HEK293 (cell line): ENCODE measurements at regions not wholly inside any gene's neighbourhood (a gene's known extent, or its start where the extent isn't known, plus 50 kb on each side); places are given as distances from the start of the nearest gene placed in this dataset.

ENCODE experiments used
- CTCF ChIA-PET: fragments of 350-600 bp; formaldehyde crosslinking; extraction: SDS; loops from one replicate; lab custom pipeline; 2021; ENCODE audit warnings: antibody characterized with exemption; lab: Yijun Ruan, JAX
- POLR2A ChIA-PET: fragments of 300-600 bp; formaldehyde crosslinking; extraction: SDS; loops from one replicate; lab custom pipeline; 2020; ENCODE audit warnings: antibody characterized with exemption, inconsistent platforms; lab: Yijun Ruan, JAX
- H3K27ac ChIP-seq: fragments of 200-500 bp; sonication (Bioruptor generic); 2 replicates; pipeline ENCODE4 v1.5.1; 2014; ENCODE audit warnings: low read depth, low read length, control low read depth, inconsistent platforms; ENCODE audit errors: extremely low read depth
- H3K36me3 ChIP-seq, 2 experiments: fragments of 200-500 bp in 1 of 2; sonication (Bioruptor generic) in 1 of 2; 1 replicate in 1 of 2; 2 replicates in 1 of 2; pipeline ENCODE4 v1.5.1; 2014 to 2017; ENCODE audit warnings: inconsistent platforms in 2 of 2, low read length in 2 of 2; ENCODE audit not compliant: control insufficient read depth in 2 of 2, insufficient read depth in 1 of 2
- H3K4me1 ChIP-seq: fragments of 200-500 bp; sonication (Bioruptor generic); 2 replicates; pipeline ENCODE4 v1.5.1; 2014; ENCODE audit warnings: mild to moderate bottlenecking, low read length, inconsistent platforms; ENCODE audit not compliant: control insufficient read depth, insufficient read depth
- H3K4me3 ChIP-seq: 2 replicates; pipeline ENCODE4 v1.5.1; 2011; ENCODE audit warnings: low read depth, mild to moderate bottlenecking, control low read depth, low read length, moderate library complexity
- H3K9me3 ChIP-seq: fragments of 200-500 bp; sonication (Bioruptor generic); 2 replicates; pipeline ENCODE4 v1.5.1; 2014; ENCODE audit warnings: low read depth, low read length, inconsistent platforms; ENCODE audit not compliant: control insufficient read depth, insufficient read depth
- EGR2 ChIP-seq: fragments of 450-650 bp; formaldehyde crosslinking; IDR thresholded peaks from 2 replicates; pipeline ENCODE4 v1.5.1; 2016; ENCODE audit warnings: low read depth, missing biosample characterization, missing genetic modification characterization
- KLF10 ChIP-seq: fragments of 450-650 bp; IDR thresholded peaks from 2 replicates; pipeline ENCODE4 v1.5.1; 2018; ENCODE audit warnings: missing biosample characterization, mild to moderate bottlenecking, missing genetic modification characterization
- KLF16 ChIP-seq: fragments of 450-650 bp; formaldehyde crosslinking; IDR thresholded peaks from 2 replicates; pipeline ENCODE4 v1.5.1; 2017; ENCODE audit warnings: missing biosample characterization, missing genetic modification characterization
- OVOL3 ChIP-seq: fragments of 450-650 bp; formaldehyde crosslinking; IDR thresholded peaks from 2 replicates; pipeline ENCODE4 v1.5.1; 2016; ENCODE audit warnings: missing biosample characterization, missing genetic modification characterization
- PRDM1 ChIP-seq: fragments of 450-650 bp; formaldehyde crosslinking; IDR thresholded peaks from 2 replicates; pipeline ENCODE4; 2016; ENCODE audit warnings: missing biosample characterization, missing genetic modification characterization
- REPIN1 ChIP-seq: fragments of 450-650 bp; formaldehyde crosslinking; IDR thresholded peaks from 2 replicates; pipeline ENCODE4 v1.5.1; 2017; ENCODE audit warnings: missing biosample characterization, missing genetic modification characterization, low read depth
- ZFHX2 ChIP-seq: fragments of 450-650 bp; formaldehyde crosslinking; conservative IDR thresholded peaks from 2 replicates; pipeline ENCODE4 v1.5.1; 2016; ENCODE audit warnings: missing biosample characterization, missing genetic modification characterization
- ZFP3 ChIP-seq: fragments of 450-650 bp; formaldehyde crosslinking; IDR thresholded peaks from 2 replicates; pipeline ENCODE4 v1.5.1; 2016; ENCODE audit warnings: low read depth, missing biosample characterization, missing genetic modification characterization
- ZFP37 ChIP-seq: fragments of 450-650 bp; formaldehyde crosslinking; IDR thresholded peaks from 2 replicates; pipeline ENCODE4 v1.5.1; 2016; ENCODE audit warnings: missing biosample characterization, missing genetic modification characterization
- ZNF112 ChIP-seq: fragments of 450-650 bp; formaldehyde crosslinking; IDR thresholded peaks from 2 replicates; pipeline ENCODE4 v1.5.0; 2017; ENCODE audit warnings: missing biosample characterization, missing genetic modification characterization
- ZNF138 ChIP-seq: fragments of 450-650 bp; formaldehyde crosslinking; IDR thresholded peaks from 2 replicates; pipeline ENCODE4 v1.5.1; 2016; ENCODE audit warnings: missing biosample characterization, missing genetic modification characterization, borderline replicate concordance
- ZNF239 ChIP-seq: fragments of 450-650 bp; formaldehyde crosslinking; IDR thresholded peaks from 2 replicates; pipeline ENCODE4 v1.5.1; 2016; ENCODE audit warnings: missing biosample characterization, missing genetic modification characterization
- ZNF248 ChIP-seq: fragments of 450-650 bp; formaldehyde crosslinking; IDR thresholded peaks from 2 replicates; pipeline ENCODE4 v1.5.1; 2017; ENCODE audit warnings: missing biosample characterization, missing genetic modification characterization
- ZNF292 ChIP-seq: fragments of 450-650 bp; formaldehyde crosslinking; IDR thresholded peaks from 2 replicates; pipeline ENCODE4 v1.5.1; 2016; ENCODE audit warnings: low read depth, missing biosample characterization, missing genetic modification characterization, borderline replicate concordance
- ZNF354C ChIP-seq: fragments of 450-650 bp; formaldehyde crosslinking; IDR thresholded peaks from 2 replicates; pipeline ENCODE4 v1.5.1; 2016; ENCODE audit warnings: missing biosample characterization, missing genetic modification characterization, low read depth, borderline replicate concordance
- ZNF366 ChIP-seq: fragments of 450-650 bp; formaldehyde crosslinking; conservative IDR thresholded peaks from 2 replicates; pipeline ENCODE4 v1.5.1; 2016; ENCODE audit warnings: missing biosample characterization, missing genetic modification characterization
- ZNF404 ChIP-seq: fragments of 450-650 bp; formaldehyde crosslinking; IDR thresholded peaks from 2 replicates; pipeline ENCODE4 v1.5.1; 2017; ENCODE audit warnings: missing biosample characterization, missing genetic modification characterization
- ZNF473 ChIP-seq: fragments of 450-650 bp; formaldehyde crosslinking; IDR thresholded peaks from 2 replicates; pipeline ENCODE4 v1.5.1; 2017; ENCODE audit warnings: missing biosample characterization, missing genetic modification characterization
- ZNF555 ChIP-seq: fragments of 450-650 bp; formaldehyde crosslinking; conservative IDR thresholded peaks from 2 replicates; pipeline ENCODE4 v1.5.1; 2017; ENCODE audit warnings: missing biosample characterization, mild to moderate bottlenecking, missing genetic modification characterization, inconsistent platforms
- ZNF670 ChIP-seq: fragments of 450-650 bp; formaldehyde crosslinking; IDR thresholded peaks from 2 replicates; pipeline ENCODE4 v1.5.1; 2016; ENCODE audit warnings: missing biosample characterization, missing genetic modification characterization, low read depth
- ZNF76 ChIP-seq: fragments of 450-650 bp; formaldehyde crosslinking; IDR thresholded peaks from 2 replicates; pipeline ENCODE4; 2016; ENCODE audit warnings: low read depth, missing biosample characterization, missing genetic modification characterization, borderline replicate concordance
- TF ChIP-seq, protein P1 (sequence below): fragments of 450-650 bp; formaldehyde crosslinking; IDR thresholded peaks from 2 replicates; pipeline ENCODE4 v1.5.1; 2016; ENCODE audit warnings: missing biosample characterization, missing genetic modification characterization, borderline replicate concordance
- TF ChIP-seq, protein P2 (sequence below): fragments of 450-650 bp; formaldehyde crosslinking; IDR thresholded peaks from 2 replicates; pipeline ENCODE4 v1.5.0; 2017; ENCODE audit warnings: missing biosample characterization, missing genetic modification characterization, borderline replicate concordance
- TF ChIP-seq, protein P3 (sequence below): fragments of 450-650 bp; formaldehyde crosslinking; IDR thresholded peaks from 2 replicates; pipeline ENCODE4; 2016; ENCODE audit warnings: missing biosample characterization, missing genetic modification characterization
- TF ChIP-seq, protein P4 (sequence below): fragments of 450-650 bp; formaldehyde crosslinking; IDR thresholded peaks from 2 replicates; pipeline ENCODE4 v1.5.1; 2016; ENCODE audit warnings: missing biosample characterization, missing genetic modification characterization

DNA sequence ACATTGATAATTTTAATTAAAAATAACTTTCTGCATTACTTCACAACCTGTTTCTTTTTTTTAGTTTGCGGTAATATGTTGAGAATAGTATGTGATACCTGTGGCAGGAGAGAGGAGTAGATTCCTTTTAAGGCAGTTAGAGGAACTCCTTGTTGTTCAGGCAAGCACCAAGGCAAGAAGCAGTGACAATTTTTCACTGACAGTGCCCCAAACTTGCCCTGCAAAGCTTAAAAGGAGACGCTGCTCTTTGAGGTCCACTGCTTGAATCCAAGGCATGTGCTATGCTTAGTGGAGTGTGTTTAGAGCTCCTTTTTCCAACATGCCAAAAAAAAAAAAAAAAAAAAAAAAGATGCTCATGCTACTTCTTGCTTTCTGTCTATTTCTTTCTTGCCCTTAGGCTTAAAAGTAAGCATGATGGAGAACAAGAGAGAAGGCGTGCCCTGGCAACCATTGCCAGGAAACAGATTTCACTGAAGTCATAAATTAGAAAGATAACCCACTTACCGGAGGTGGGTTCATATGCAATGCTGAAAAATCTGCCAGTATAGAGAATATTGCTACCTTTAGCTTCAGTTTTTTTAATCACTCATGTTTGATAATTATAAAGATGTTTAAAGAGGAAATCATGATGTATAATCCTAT is 58.3 kb upstream of the DYRK2 start (continued):
- TF ChIP-seq, protein P1, sequence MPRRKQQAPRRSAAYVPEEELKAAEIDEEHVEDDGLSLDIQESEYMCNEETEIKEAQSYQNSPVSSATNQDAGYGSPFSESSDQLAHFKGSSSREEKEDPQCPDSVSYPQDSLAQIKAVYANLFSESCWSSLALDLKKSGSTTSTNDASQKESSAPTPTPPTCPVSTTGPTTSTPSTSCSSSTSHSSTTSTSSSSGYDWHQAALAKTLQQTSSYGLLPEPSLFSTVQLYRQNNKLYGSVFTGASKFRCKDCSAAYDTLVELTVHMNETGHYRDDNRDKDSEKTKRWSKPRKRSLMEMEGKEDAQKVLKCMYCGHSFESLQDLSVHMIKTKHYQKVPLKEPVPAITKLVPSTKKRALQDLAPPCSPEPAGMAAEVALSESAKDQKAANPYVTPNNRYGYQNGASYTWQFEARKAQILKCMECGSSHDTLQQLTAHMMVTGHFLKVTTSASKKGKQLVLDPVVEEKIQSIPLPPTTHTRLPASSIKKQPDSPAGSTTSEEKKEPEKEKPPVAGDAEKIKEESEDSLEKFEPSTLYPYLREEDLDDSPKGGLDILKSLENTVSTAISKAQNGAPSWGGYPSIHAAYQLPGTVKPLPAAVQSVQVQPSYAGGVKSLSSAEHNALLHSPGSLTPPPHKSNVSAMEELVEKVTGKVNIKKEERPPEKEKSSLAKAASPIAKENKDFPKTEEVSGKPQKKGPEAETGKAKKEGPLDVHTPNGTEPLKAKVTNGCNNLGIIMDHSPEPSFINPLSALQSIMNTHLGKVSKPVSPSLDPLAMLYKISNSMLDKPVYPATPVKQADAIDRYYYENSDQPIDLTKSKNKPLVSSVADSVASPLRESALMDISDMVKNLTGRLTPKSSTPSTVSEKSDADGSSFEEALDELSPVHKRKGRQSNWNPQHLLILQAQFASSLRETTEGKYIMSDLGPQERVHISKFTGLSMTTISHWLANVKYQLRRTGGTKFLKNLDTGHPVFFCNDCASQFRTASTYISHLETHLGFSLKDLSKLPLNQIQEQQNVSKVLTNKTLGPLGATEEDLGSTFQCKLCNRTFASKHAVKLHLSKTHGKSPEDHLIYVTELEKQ (tag by site-specific recombination) = no peak
- no peak for TF ChIP-seq ZNF292 (tag by site-specific recombination)
- no peak for TF ChIP-seq KLF16
- TF ChIP-seq ZNF76 = no peak
- TF ChIP-seq, protein P2, sequence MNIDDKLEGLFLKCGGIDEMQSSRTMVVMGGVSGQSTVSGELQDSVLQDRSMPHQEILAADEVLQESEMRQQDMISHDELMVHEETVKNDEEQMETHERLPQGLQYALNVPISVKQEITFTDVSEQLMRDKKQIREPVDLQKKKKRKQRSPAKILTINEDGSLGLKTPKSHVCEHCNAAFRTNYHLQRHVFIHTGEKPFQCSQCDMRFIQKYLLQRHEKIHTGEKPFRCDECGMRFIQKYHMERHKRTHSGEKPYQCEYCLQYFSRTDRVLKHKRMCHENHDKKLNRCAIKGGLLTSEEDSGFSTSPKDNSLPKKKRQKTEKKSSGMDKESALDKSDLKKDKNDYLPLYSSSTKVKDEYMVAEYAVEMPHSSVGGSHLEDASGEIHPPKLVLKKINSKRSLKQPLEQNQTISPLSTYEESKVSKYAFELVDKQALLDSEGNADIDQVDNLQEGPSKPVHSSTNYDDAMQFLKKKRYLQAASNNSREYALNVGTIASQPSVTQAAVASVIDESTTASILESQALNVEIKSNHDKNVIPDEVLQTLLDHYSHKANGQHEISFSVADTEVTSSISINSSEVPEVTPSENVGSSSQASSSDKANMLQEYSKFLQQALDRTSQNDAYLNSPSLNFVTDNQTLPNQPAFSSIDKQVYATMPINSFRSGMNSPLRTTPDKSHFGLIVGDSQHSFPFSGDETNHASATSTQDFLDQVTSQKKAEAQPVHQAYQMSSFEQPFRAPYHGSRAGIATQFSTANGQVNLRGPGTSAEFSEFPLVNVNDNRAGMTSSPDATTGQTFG (tag by site-specific recombination) = no peak

DNA sequence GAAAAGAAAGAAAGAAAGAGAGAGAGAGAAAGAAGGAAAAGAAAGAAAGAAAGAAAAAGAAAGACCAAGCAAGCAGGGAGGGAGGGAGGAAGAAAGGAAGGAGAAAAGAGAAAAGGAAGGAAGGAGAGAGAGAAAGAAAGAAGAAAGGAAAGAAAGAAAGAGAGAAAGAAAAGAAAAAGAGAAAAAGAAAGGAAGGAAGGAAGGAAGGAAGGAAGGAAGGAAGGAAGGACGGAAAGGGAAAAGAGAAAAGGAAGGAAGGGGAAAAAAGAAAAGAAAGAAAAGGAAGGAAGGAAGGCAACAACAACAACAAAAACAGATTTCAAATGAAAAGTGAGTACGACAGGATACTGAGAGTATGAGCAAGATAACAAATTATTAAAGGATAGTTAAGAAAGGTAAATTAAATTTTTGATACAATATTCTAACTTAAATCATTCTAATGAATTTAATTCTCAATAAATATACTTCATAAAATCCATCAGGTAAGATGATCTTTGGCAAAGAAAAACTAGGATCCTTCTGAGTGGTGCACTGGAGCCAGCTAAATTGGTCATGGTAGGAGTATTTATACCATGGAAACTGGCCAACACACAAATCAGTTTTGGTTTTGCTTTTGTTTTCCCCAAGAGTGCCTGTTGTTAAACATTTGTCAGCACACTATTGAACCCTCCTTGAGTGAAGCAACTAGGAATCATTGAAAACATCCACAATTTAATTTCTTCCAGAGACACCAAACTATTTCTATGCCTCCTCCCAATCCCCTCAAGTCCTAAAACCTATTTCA is 56.1 kb upstream of the DYRK2 start:
- H3K4me1 ChIP-seq = no peaks in the 10 kb centered on the region
- H3K27ac ChIP-seq = no peak overlapping the region
- no peak overlapping the region for H3K4me3 ChIP-seq
- no peaks in the 10 kb centered on the region for H3K9me3 ChIP-seq
- TF ChIP-seq ZNF239 (tag by site-specific recombination) = no peak
- TF ChIP-seq PRDM1 (tag by site-specific recombination) = peak; percentile 88
- no peak for TF ChIP-seq ZNF404 (tag by site-specific recombination)
- no peak for TF ChIP-seq KLF10 (tag by site-specific recombination)
- TF ChIP-seq ZNF555 = no peak
- TF ChIP-seq ZNF112 (tag by site-specific recombination) = no peak
- peak; percentile 97 for TF ChIP-seq ZNF366 (tag by site-specific recombination)
- TF ChIP-seq ZNF473 (tag by site-specific recombination) = no peak
- no peak for TF ChIP-seq ZNF138
- TF ChIP-seq ZFP3 (tag by site-specific recombination) = no peak
- ChIA-PET CTCF (interaction anchor here (0.6 to 1.1 kb wide), 3 partner anchors 18 to 157 kb away, joined by 3 to 4 read pairs (median 4); no protein-coding TSS in a partner anchor), POLR2A (no interaction called here)
- H3K36me3 ChIP-seq = no peaks in the 10 kb centered on the region

DNA sequence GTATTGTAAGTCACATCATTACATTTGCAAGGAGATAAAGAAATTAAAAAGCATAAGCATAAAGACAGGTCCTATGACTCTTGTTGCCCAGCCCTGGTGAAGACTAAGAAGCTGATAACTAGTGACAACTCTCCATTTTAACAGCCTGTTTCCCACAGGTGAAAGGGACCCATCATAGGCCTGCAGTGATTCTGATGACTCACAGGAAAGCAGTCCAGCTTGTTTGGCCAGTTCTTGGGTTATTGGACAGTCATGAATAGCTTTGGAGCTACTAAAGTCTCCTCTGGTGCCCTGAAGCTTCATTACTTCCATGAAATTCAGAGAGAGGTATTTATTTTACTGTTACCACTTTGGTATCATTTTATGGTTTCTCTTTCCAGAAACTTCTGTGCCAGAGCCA is 55.5 kb upstream of the DYRK2 start:
- Histone ChIP-seq H3K27ac (no peak overlapping the region), H3K4me1 (no peaks in the 10 kb centered on the region), H3K9me3 (no peaks in the 10 kb centered on the region), H3K4me3 (no peak overlapping the region), H3K36me3 (no peaks in the 10 kb centered on the region)
- ChIA-PET POLR2A (no interaction called here), CTCF (interaction anchor here (0.6 kb wide), 2 partner anchors 117 to 157 kb away, joined by 3 to 4 read pairs; no protein-coding TSS in a partner anchor)
- TF ChIP-seq ZNF354C (tag by site-specific recombination) = no peak
- TF ChIP-seq ZNF248 (tag by site-specific recombination) = no peak
- TF ChIP-seq, protein P3, sequence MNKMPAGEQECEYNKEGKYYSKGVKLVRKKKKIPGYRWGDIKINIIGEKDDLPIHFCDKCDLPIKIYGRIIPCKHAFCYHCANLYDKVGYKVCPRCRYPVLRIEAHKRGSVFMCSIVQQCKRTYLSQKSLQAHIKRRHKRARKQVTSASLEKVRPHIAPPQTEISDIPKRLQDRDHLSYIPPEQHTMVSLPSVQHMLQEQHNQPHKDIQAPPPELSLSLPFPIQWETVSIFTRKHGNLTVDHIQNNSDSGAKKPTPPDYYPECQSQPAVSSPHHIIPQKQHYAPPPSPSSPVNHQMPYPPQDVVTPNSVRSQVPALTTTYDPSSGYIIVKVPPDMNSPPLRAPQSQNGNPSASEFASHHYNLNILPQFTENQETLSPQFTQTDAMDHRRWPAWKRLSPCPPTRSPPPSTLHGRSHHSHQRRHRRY (tag by site-specific recombination) = no peak
- TF ChIP-seq ZFP37 (tag by site-specific recombination) = no peak
- no peak for TF ChIP-seq REPIN1 (tag by site-specific recombination)
- no peak for TF ChIP-seq OVOL3
- no peak for TF ChIP-seq EGR2
- TF ChIP-seq ZNF670 (tag by site-specific recombination) = no peak
- no peak for TF ChIP-seq ZFHX2
- TF ChIP-seq, protein P4, sequence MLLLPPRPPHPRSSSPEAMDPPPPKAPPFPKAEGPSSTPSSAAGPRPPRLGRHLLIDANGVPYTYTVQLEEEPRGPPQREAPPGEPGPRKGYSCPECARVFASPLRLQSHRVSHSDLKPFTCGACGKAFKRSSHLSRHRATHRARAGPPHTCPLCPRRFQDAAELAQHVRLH (tag by site-specific recombination) = no peak
